ENCODE measurements at regions not wholly inside any gene's neighbourhood (a gene's known extent, or its start where the extent isn't known, plus 50 kb on each side); places are given as distances from the start of the nearest gene placed in this dataset.

DNA sequence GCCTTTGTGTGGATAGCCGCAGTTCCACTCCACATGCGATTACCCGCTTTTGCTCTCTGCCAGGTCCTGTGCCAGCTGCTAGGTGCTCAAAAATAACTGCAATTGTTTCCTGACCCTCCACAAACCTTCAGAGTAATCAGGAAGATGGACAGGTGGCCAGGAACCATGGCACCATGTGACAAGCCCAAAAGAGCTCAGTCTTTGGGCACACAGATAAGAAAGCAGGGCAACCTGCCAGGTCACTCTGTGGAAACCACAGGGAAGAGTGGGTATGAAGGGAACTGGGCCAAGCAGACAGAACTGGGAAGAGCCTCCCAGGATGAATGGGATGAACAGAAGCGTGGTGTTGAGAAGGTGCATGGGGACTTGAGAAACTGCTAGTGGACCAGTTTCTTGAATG is 79.4 kb upstream of the AGAP1 start:
- TF ChIP-seq, protein P1, sequence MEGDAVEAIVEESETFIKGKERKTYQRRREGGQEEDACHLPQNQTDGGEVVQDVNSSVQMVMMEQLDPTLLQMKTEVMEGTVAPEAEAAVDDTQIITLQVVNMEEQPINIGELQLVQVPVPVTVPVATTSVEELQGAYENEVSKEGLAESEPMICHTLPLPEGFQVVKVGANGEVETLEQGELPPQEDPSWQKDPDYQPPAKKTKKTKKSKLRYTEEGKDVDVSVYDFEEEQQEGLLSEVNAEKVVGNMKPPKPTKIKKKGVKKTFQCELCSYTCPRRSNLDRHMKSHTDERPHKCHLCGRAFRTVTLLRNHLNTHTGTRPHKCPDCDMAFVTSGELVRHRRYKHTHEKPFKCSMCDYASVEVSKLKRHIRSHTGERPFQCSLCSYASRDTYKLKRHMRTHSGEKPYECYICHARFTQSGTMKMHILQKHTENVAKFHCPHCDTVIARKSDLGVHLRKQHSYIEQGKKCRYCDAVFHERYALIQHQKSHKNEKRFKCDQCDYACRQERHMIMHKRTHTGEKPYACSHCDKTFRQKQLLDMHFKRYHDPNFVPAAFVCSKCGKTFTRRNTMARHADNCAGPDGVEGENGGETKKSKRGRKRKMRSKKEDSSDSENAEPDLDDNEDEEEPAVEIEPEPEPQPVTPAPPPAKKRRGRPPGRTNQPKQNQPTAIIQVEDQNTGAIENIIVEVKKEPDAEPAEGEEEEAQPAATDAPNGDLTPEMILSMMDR (IDR thresholded peaks at IDR 0.05; ENCODE audit: poor library complexity) = no peak
- TF ChIP-seq EZH2 (IDR thresholded peaks at IDR 0.05; ENCODE audit: borderline replicate concordance) (no peak), EZH2phosphoT487 (IDR thresholded peaks at IDR 0.05; ENCODE audit: low read depth, severe bottlenecking, unreplicated experiment) (no peak)

All from hepatocyte (in vitro differentiated cells).